Cerebellar cortex (tissue), 1 donor: ENCODE measurements at regions not wholly inside any gene's neighbourhood (a gene's known extent, or its start where the extent isn't known, plus 50 kb on each side); places are given as distances from the start of the nearest gene placed in this dataset.

Experiments
- DNase-seq: peaks from one replicate; pipeline ENCODE4 v3.0.0-alpha.2; 2015; ENCODE audit warnings: low spot score

- no peak for DNase-seq
Observed at GRCh38 chr1:181430015-181430885, 53.1 kb upstream of the CACNA1E start.
